COR-L47 (cell line): ENCODE measurements at regions not wholly inside any gene's neighbourhood (a gene's known extent, or its start where the extent isn't known, plus 50 kb on each side); places are given as distances from the start of the nearest gene placed in this dataset.
"Not testable (repeated sequence)": the region's sequence is repeated elsewhere in the genome, so short reads cannot be mapped to it uniquely, and the experiment has no call there.

Source experiments
- DNase-seq: peaks from one replicate; lab custom pipeline; 2025; lab: John Stamatoyannopoulos, UW

- DNase-seq = no peak
Observed at GRCh38 chr4:184281231-184282139, 63.8 kb upstream of the ENPP6 start.

- no peak for DNase-seq
Observed at GRCh38 chr4:184280591-184281071, 63.0 kb upstream of the ENPP6 start.

GRCh38 chr4:184280137-184280536, 62.5 kb upstream of the ENPP6 start:
- no peak for DNase-seq

GRCh38 chr4:184279496-184280061, 61.9 kb upstream of the ENPP6 start:
- no peak for DNase-seq

- DNase-seq = not testable (repeated sequence)
Observed at GRCh38 chr4:184277769-184278168, 60.1 kb upstream of the ENPP6 start.

GRCh38 chr4:184277010-184277409, 59.3 kb upstream of the ENPP6 start:
- DNase-seq = not testable (repeated sequence)

GRCh38 chr4:184276346-184276745, 58.7 kb upstream of the ENPP6 start:
- not testable (repeated sequence) for DNase-seq

- DNase-seq = no peak
Observed at GRCh38 chr4:184275766-184276165, 58.1 kb upstream of the ENPP6 start.

- DNase-seq = no peak
Observed at GRCh38 chr4:184274286-184274951, 56.7 kb upstream of the ENPP6 start.

- no peak for DNase-seq
Observed at GRCh38 chr4:184273166-184274147, 55.8 kb upstream of the ENPP6 start.

- DNase-seq = no peak
Observed at GRCh38 chr4:184270808-184271413, 53.2 kb upstream of the ENPP6 start.

- DNase-seq = no peak
Observed at GRCh38 chr4:184269879-184270430, 52.3 kb upstream of the ENPP6 start.

- no peak for DNase-seq
Observed at GRCh38 chr4:184268584-184269160, 51.0 kb upstream of the ENPP6 start.

GRCh38 chr4:184267673-184268583, 50.3 kb upstream of the ENPP6 start:
- no peak for DNase-seq
